Heart left ventricle (tissue), 13 donors: ENCODE measurements at regions not wholly inside any gene's neighbourhood (a gene's known extent, or its start where the extent isn't known, plus 50 kb on each side); places are given as distances from the start of the nearest gene placed in this dataset.

Experiments used
- CTCF ChIP-seq, 12 donors: fragments of 200-600 bp; sonication (generic) in 4 of 12; IDR thresholded peaks; one replicate each; pipeline versions ENCODE4 v1.5.0 to v1.8.0; 2018 to 2022; ENCODE audit warnings: antibody characterized with exemption in 12 of 12, mild to moderate bottlenecking in 5 of 12
- POLR2A ChIP-seq, 2 donors: fragments of 450-650 bp; IDR thresholded peaks; one replicate each; pipeline ENCODE4 v1.6.1; 2017; ENCODE audit warnings: antibody characterized with exemption in 2 of 2, mild to moderate bottlenecking in 2 of 2, moderate library complexity in 2 of 2
- donor health status: ischemic (EF 13 %, LVEDD 7.1; RV severe dilation, severe dysfunction).
- donor health status: DM: no; HTN: yes; CAD: no.
- donor health status: DM: no; HTN: no; CAD: no.
- donor health status: ischemic (EF 25% LVEDD 6.9; RV normal size, moderate dysfunction).
- donor health status: ischemic (EF 25% LVEDD 5.7; RV mildly dilated, moderate dysfunction).
- donor health status: ischemic (EF 35%, LVEDD 5.7; RV mildly dilated, moderate dysfunction).
- donor health status: nonischemic (EF 11% LVEDD 7.7; RV severe dilation, severe dysfunction).
- donor health status: DM: yes; HTN: yes; CAD: no.
- donor health status: PGD.
- donor health status: ischemic (EF 29% LVEDD 5.4; RV normal size, mild dysfunction).
- donor health status: nonischemic (EF 23%, LVEDD 6.1; RV moderate dilation, normal function).

- TF ChIP-seq CTCF (IDR thresholded peaks at IDR 0.05), result no peak
- TF ChIP-seq POLR2A (IDR thresholded peaks at IDR 0.05), result no peak
These were observed 197.0 kb upstream of the ACVR2A start for GRCh38 chr2:147647816-147648215.
